Motor neuron (in vitro differentiated cells): ENCODE measurements at regions not wholly inside any gene's neighbourhood (a gene's known extent, or its start where the extent isn't known, plus 50 kb on each side); places are given as distances from the start of the nearest gene placed in this dataset.

Experiments used
- ATAC-seq, 8 experiments: fragments of 200-7000 bp; cut with Tn5 transposase; replicated peaks in 6 of 8; 2 replicates each; pipeline ENCODE4 v1.8.0; 2021; ENCODE audit warnings: mild to moderate bottlenecking in 8 of 8, moderate library complexity in 8 of 8
- H3K27ac ChIP-seq, 2 donors: fragments of 250-450 bp; sonication (Bioruptor Pico); 2 replicates each; pipeline ENCODE4 v1.9.0; 2021; ENCODE audit warnings: antibody characterized with exemption in 2 of 2, mild to moderate bottlenecking in 2 of 2, moderate library complexity in 1 of 2
- H3K4me1 ChIP-seq, 2 donors: fragments of 250-450 bp; sonication (Bioruptor Pico); replicated peaks in 1 of 2; 2 replicates each; pipeline ENCODE4 v1.6.1; 2021; ENCODE audit warnings: antibody characterized with exemption in 2 of 2, mild to moderate bottlenecking in 2 of 2, moderate library complexity in 1 of 2
- H3K4me3 ChIP-seq, 5 donors: fragments of 250-450 bp; sonication (Bioruptor Pico); 2 replicates each; pipeline ENCODE4 v1.9.0; 2021; ENCODE audit warnings: antibody characterized with exemption in 5 of 5, mild to moderate bottlenecking in 5 of 5, moderate library complexity in 4 of 5
- WGBS, 10 experiments: fragments of 450-650 bp; shearing (Covaris generic); methylation state at CpG; one replicate each; pipeline ENCODE4 v1.0.0; 2022; 5-methylcytosine and 5-hydroxymethylcytosine counted together
- in situ Hi-C, 9 experiments: fragments of 400-800 bp; cut with MboI; loops; one replicate each; pipeline ENCODE4 v1.15.0; 2021; ENCODE audit warnings: low sequenced_read_pairs in 9 of 9, low pct_unique_long_range_greater_than_20kb in 2 of 9; ENCODE audit not compliant: unreplicated experiment in 9 of 9

DNA sequence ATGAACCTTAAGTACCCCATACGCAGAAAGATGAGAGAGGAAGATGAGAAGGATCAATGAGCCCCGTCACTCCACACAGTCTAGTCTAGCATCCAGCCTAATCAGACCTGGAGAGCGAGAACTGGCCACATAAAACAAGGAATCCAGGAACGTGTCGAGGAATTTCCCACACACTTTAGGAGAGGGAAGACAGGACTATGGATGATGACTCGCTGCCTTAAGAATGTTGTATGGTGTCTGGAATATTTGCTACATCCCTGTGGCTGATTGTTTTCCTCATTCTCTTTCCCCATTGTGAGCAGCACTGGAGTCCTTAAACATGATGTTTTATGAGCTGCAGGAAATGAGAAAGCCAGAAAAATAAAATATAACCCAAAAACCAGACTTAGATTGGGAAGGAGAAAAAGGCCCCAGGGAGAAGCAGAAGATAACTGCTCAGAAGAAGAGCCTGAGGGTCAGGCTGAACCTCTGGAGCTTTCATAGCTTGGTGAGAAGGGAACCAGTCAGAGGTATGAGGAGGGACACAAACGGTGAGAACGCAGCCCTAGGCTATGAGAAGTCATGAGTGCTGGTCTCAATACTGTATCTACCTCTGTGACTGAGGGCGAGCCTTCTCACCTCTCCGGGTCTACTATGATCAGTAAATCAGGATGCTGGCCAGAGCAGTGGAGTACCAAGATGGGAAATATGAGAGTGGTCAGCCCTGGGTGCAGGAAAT lies 139.5 kb upstream of the NOCT start:
- Histone ChIP-seq H3K4me1 (peaks cover 0 to 6% of the 10 kb centered on the region in 2 donors), H3K4me3 (no peak overlapping the region), H3K27ac (no peak overlapping the region)
- in situ Hi-C loops = no loop called here
- 17 to 88% (median 63%) methylated on average over 1 to 8 of the region's 10 CpGs for WGBS, 10 experiments
- ATAC-seq = peak in 2 of 8 experiments; percentile 40 to 59

DNA sequence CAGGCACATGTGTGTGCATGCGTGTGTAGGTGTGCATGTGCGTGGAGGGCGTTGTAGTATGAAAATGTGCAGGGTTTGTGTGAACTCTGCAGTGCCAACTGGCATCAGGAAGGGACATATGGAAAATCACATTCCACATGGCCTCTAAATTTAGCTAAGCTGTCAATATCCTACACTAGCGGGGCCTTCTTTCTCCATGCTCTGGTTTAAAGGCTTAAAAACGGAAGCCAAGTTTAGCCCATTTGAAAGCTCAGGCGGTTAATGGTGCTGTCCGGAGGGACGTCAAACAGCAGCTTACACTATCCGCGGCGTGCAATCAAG lies 144.1 kb upstream of the NOCT start:
- H3K4me3 ChIP-seq = no peak overlapping the region
- peaks cover 2 to 12% of the 10 kb centered on the region in 2 donors for H3K4me1 ChIP-seq
- WGBS, 10 experiments = 40 to 100% (median 71%) methylated on average over 1 to 5 of the region's 11 CpGs; no CpG with 5 or more reads in 5 of the 10 experiments
- no peak for ATAC-seq
- in situ Hi-C loops = loop anchor here in 1 of 9 experiments (25.0 kb wide), 2 partner anchors 184 to 684 kb away; no protein-coding TSS in a partner anchor
- H3K27ac ChIP-seq = no peak overlapping the region

- no peak overlapping the region for H3K27ac ChIP-seq
- peaks cover 2 to 12% of the 10 kb centered on the region in 2 donors for H3K4me1 ChIP-seq
- in situ Hi-C loops = loop anchor here in 1 of 9 experiments (25.0 kb wide), 2 partner anchors 184 to 684 kb away; no protein-coding TSS in a partner anchor
- ATAC-seq = peak; percentile 61 to 92 (median 89)
- no peak overlapping the region for H3K4me3 ChIP-seq
- WGBS, 10 experiments = 0 to 13% (median 4%) methylated on average over 1 to 7 of the region's 9 CpGs; no CpG with 5 or more reads in 1 of the 10 experiments
Observed at GRCh38 chr4:138870737-138871554, 144.6 kb upstream of the NOCT start.

DNA sequence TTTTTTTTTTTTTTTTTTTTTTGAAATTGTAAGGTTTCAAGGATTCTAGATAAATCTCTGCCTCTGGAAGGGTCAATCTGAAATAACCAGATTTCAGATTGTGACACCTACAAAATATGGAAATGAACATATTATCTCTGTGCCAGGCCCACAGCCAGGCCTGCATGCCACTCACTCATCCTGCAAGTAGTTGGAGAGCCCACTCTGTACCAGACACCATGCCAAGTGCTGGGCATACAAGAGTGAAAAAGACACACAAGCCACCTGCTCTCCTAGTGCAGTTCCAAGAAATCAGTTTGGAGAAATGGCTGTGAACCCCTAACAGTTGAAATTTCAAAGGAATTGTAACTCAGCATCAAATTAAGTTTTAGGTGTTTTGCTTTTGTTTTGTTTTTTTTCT lies 145.9 kb upstream of the NOCT start:
- no peak for ATAC-seq
- no peak overlapping the region for H3K27ac ChIP-seq
- peaks cover 2 to 12% of the 10 kb centered on the region in 2 donors for H3K4me1 ChIP-seq
- no peak overlapping the region for H3K4me3 ChIP-seq
- in situ Hi-C loops = loop anchor here in 1 of 9 experiments (25.0 kb wide), 2 partner anchors 182 to 682 kb away; no protein-coding TSS in a partner anchor

- ATAC-seq = peak in 3 of 8 experiments; percentile 23 to 53 (median 45)
- WGBS, 10 experiments = 0 to 100% (median 88%) methylated on average over 1 of the region's 1 CpG; no CpG with 5 or more reads in 5 of the 10 experiments
- no peak overlapping the region for H3K27ac ChIP-seq
- in situ Hi-C loops = loop anchor here in 1 of 9 experiments (25.0 kb wide), 2 partner anchors 182 to 682 kb away; no protein-coding TSS in a partner anchor
- no peak overlapping the region for H3K4me3 ChIP-seq
- peaks cover 2 to 12% of the 10 kb centered on the region in 2 donors for H3K4me1 ChIP-seq
Observed at GRCh38 chr4:138869165-138869564, 146.4 kb upstream of the NOCT start.

GRCh38 chr4:138868562-138868961 lies 147.0 kb upstream of the NOCT start:
- in situ Hi-C loops = loop anchor here in 1 of 9 experiments (25.0 kb wide), 2 partner anchors 181 to 681 kb away; no protein-coding TSS in a partner anchor
- 0 to 85% (median 34%) methylated on average over 1 to 3 of the region's 3 CpGs; no CpG with 5 or more reads in 6 of the 10 experiments for WGBS, 10 experiments
- no peak for ATAC-seq
- no peak overlapping the region for H3K27ac ChIP-seq
- no peak overlapping the region for H3K4me3 ChIP-seq
- peaks cover 2 to 12% of the 10 kb centered on the region in 2 donors for H3K4me1 ChIP-seq

- H3K4me3 ChIP-seq = no peak overlapping the region
- no peak for ATAC-seq
- WGBS, 10 experiments = 25 to 93% (median 74%) methylated on average over 1 to 3 of the region's 6 CpGs; no CpG with 5 or more reads in 2 of the 10 experiments
- H3K27ac ChIP-seq = no peak overlapping the region
- in situ Hi-C loops = loop anchor here in 1 of 9 experiments (25.0 kb wide), 2 partner anchors 180 to 680 kb away; no protein-coding TSS in a partner anchor
- peaks cover 14 to 22% of the 10 kb centered on the region in 2 donors for H3K4me1 ChIP-seq
Observed at GRCh38 chr4:138867404-138867803, 148.2 kb upstream of the NOCT start.

DNA sequence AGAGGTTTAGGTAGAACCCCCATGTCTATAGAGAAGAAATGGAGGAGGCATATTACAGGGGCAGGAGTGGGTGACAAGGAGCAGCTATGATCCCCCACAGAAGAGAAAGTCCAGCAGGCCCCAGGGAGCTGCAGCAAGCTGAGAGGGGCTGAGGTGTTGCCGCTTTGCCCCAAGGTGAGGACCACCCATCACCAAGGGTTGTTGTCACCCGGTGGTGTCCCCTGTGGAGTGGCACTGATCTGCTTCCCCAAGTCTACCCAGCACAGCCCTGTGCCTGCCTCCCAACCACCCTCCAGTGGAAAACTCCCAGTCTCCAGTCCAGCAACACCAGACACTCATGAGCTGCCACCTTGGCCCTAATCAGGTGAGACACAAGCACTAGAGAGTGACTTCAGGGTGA lies 149.3 kb upstream of the NOCT start:
- no peak for ATAC-seq
- Histone ChIP-seq H3K4me1 (peaks cover 14 to 27% of the 10 kb centered on the region in 2 donors), H3K27ac (no peak overlapping the region), H3K4me3 (no peak overlapping the region)
- in situ Hi-C loops = loop anchor here in 1 of 9 experiments (25.0 kb wide), 2 partner anchors 179 to 679 kb away; no protein-coding TSS in a partner anchor
- 88 to 100% (median 100%) methylated on average over 1 to 2 of the region's 2 CpGs; no CpG with 5 or more reads in 5 of the 10 experiments for WGBS, 10 experiments

DNA sequence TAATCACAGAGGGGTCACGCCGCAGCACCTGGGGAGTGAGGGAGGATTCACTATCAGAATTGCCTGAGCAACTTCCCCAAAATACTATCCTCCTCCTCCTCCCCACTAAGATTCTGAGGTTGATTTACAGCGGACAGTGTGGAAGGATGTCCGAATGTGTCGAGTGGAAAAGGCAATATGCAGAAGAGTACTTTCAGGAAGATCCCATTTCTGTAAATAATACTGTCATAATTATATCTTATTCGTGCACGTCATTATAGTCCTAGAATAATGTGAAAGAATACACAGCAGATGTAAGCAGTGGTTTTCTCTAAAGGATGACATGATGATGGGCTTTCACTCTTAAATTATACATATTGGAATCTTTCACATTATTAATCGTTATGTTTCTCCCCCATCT lies 149.8 kb upstream of the NOCT start:
- peaks cover 13 to 28% of the 10 kb centered on the region in 2 donors for H3K4me1 ChIP-seq
- 44 to 98% (median 83%) methylated on average over 1 to 6 of the region's 8 CpGs for WGBS, 10 experiments
- H3K4me3 ChIP-seq = no peak overlapping the region
- no peak for ATAC-seq
- H3K27ac ChIP-seq = no peak overlapping the region
- in situ Hi-C loops = loop anchor here in 1 of 9 experiments (25.0 kb wide), 2 partner anchors 178 to 678 kb away; no protein-coding TSS in a partner anchor

DNA sequence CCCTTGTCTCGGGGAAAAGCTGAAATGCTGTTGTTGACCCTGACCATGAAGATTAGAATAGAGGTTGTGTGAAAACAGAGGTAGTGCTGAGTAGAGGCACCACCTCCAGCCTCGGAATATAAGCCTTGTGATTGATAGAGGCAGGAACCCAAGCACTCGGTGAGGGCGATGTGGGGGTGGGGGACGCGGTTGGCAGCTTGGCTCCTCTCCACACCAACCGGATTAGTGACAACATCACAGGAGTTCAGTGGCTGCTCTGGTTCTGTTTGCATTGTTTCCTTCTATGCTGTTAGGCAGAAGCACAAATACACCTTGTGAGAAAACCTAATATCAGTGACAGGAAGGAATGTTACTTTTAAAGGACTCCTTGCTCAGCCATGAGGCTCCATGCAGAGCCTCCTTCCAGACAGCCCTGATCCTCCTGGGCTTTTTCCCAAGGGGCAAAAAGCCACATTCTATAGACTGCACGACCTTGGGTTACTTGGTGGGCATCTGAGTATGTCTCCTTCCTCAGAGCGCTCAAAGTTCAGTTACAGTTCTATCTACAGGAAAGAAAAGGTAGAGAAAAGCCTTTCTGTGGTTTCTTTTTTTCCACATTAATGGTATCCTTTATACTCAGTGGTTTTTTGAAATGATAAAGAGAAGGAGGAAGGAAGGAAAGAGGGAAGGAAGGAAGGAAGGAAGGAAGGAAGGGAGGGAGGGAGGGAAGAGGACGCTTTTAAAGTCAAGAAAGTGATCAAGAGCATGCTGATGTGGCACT lies 150.4 kb upstream of the NOCT start:
- WGBS, 10 experiments = 38 to 89% (median 73%) methylated on average over 3 to 7 of the region's 10 CpGs; no CpG with 5 or more reads in 1 of the 10 experiments
- in situ Hi-C loops = loop anchor here in 1 of 9 experiments (25.0 kb wide), 2 partner anchors 178 to 678 kb away; no protein-coding TSS in a partner anchor
- Histone ChIP-seq H3K4me3 (no peak overlapping the region), H3K4me1 (peaks cover 12 to 24% of the 10 kb centered on the region in 2 donors), H3K27ac (no peak overlapping the region)
- peak in 1 of 8 experiments; percentile 30 for ATAC-seq

DNA sequence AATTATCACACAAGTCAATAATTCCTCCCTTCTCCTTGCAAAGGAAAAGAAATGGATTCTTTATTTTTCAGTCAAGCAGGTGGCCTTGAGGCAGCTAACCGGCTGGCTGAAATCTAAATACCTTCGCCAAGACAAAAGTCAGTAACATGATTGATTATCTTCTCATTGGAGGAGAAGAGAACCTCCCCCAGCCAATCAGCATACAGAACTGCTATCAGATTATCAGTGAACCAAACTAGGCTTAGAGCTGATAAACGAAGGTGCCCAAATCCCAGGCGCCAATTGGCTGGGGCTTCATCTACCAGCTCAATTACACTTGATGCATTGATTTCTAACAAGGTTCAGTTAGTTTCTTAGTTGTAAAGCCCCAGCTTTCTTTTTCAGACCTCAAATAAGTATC lies 152.4 kb upstream of the NOCT start:
- Histone ChIP-seq H3K27ac (no peak overlapping the region), H3K4me1 (peaks cover 12 to 24% of the 10 kb centered on the region in 2 donors), H3K4me3 (no peak overlapping the region)
- ATAC-seq = no peak
- in situ Hi-C loops = loop anchor here in 1 of 9 experiments (25.0 kb wide), 2 partner anchors 176 to 676 kb away; no protein-coding TSS in a partner anchor
- WGBS, 10 experiments = 35 to 100% (median 66%) methylated on average over 2 to 4 of the region's 4 CpGs; no CpG with 5 or more reads in 2 of the 10 experiments

DNA sequence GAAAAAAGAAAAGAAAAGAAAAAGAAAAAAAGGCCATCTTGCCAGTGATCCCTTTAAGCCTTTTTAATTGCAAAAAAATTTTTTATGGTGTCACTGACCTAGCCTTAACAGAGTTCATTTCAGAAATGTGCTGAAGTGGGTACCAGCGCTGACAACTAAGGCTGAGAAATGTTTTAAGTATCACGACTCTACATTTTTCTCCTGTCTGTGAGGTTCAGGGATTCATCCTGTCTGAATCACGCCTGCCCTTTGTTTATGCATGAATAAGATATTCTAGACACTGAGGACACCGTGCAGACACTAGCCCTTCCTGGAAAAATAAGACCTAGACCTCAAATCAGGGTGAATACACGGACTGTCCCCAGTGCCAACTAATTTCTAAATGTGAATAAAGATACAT lies 154.4 kb upstream of the NOCT start:
- Histone ChIP-seq H3K27ac (no peak overlapping the region), H3K4me1 (peaks cover 12 to 24% of the 10 kb centered on the region in 2 donors), H3K4me3 (no peak overlapping the region)
- 24 to 67% (median 52%) methylated on average over 1 to 5 of the region's 5 CpGs; no CpG with 5 or more reads in 1 of the 10 experiments for WGBS, 10 experiments
- peak in 7 of 8 experiments; percentile 55 to 85 (median 71) for ATAC-seq
- in situ Hi-C loops = loop anchor here in 1 of 9 experiments (25.0 kb wide), 2 partner anchors 174 to 674 kb away; no protein-coding TSS in a partner anchor
